IMR-90 (cell line): ENCODE measurements at regions not wholly inside any gene's neighbourhood (a gene's known extent, or its start where the extent isn't known, plus 50 kb on each side); places are given as distances from the start of the nearest gene placed in this dataset.

Experiments used
- CTCF ChIP-seq: conservative IDR thresholded peaks from 2 replicates; pipeline ENCODE4 v1.5.1; 2012; ENCODE audit warnings: mild to moderate bottlenecking, low read depth, low read length, improper control_type of control experiment
- MAFK ChIP-seq: IDR thresholded peaks from 2 replicates; pipeline ENCODE4 v1.6.1; 2012; ENCODE audit warnings: low read depth, low read length, improper control_type of control experiment

GRCh38 chr5:96074460-96074859 lies 112.8 kb upstream of the ELL2 start:
- TF ChIP-seq MAFK (no peak), CTCF (no peak)
